H1 (cell line): ENCODE measurements at regions not wholly inside any gene's neighbourhood (a gene's known extent, or its start where the extent isn't known, plus 50 kb on each side); places are given as distances from the start of the nearest gene placed in this dataset.

Source experiments
- MAX ChIP-seq: IDR thresholded peaks from 2 replicates; pipeline ENCODE4 v1.6.1; 2012; ENCODE audit warnings: inconsistent platforms
- POLR2AphosphoS5 ChIP-seq: IDR thresholded peaks from 2 replicates; pipeline ENCODE4 v1.6.1; 2011; ENCODE audit warnings: low read depth, low read length
- SIN3A ChIP-seq, 2 experiments: IDR thresholded peaks in 1 of 2; conservative IDR thresholded peaks in 1 of 2; 2 replicates each; pipeline ENCODE4 v1.6.1; 2011 to 2012; ENCODE audit warnings: low read length in 2 of 2, improper control_type of control experiment in 1 of 2, low read depth in 1 of 2, mild to moderate bottlenecking in 1 of 2

- no peak for TF ChIP-seq SIN3A (conservative IDR thresholded peaks at IDR 0.05 in 1 of 2, IDR thresholded peaks at IDR 0.05 in 1 of 2; ENCODE audit: low read depth in 1 of 2, low read length in 2 of 2)
- no peak for TF ChIP-seq POLR2AphosphoS5
- no peak for TF ChIP-seq MAX
Observed at GRCh38 chr2:145851730-145852129, 1331.8 kb upstream of the ZEB2 start (continued).
